Epithelial cell of proximal tubule (primary cell): ENCODE measurements at regions not wholly inside any gene's neighbourhood (a gene's known extent, or its start where the extent isn't known, plus 50 kb on each side); places are given as distances from the start of the nearest gene placed in this dataset.

Experiments used
- DNase-seq: peaks from one replicate; pipeline ENCODE4 v3.0.0-alpha.2; 2011; ENCODE audit warnings: low read depth
- H3K4me3 ChIP-seq: 2 replicates; pipeline ENCODE4 v1.5.1; 2011; ENCODE audit warnings: low read depth, mild to moderate bottlenecking, low read length
- CTCF ChIP-seq: conservative IDR thresholded peaks from 2 replicates; pipeline ENCODE4 v1.5.1; 2012; ENCODE audit warnings: low read depth, mild to moderate bottlenecking, low read length

GRCh38 chr2:167833294-167833693 is 414.1 kb downstream of the STK39 start:
- DNase-seq: no peak
- no peak for TF ChIP-seq CTCF
- no peak overlapping the region for H3K4me3 ChIP-seq

GRCh38 chr2:167832868-167833287 is 414.5 kb downstream of the STK39 start:
- no peak overlapping the region for H3K4me3 ChIP-seq
- TF ChIP-seq CTCF: no peak
- DNase-seq: no peak

GRCh38 chr2:167827352-167828097 is 419.9 kb downstream of the STK39 start:
- H3K4me3 ChIP-seq: no peak overlapping the region
- DNase-seq: no peak
- TF ChIP-seq CTCF: no peak

GRCh38 chr2:167826906-167827305 is 420.5 kb downstream of the STK39 start:
- no peak for DNase-seq
- TF ChIP-seq CTCF: no peak
- no peak overlapping the region for H3K4me3 ChIP-seq

GRCh38 chr2:167825664-167826063 is 421.7 kb downstream of the STK39 start:
- no peak for TF ChIP-seq CTCF
- no peak overlapping the region for H3K4me3 ChIP-seq
- no peak for DNase-seq

- DNase-seq: no peak
- H3K4me3 ChIP-seq: no peak overlapping the region
- TF ChIP-seq CTCF: no peak
Measured at GRCh38 chr2:167822690-167823465, 424.5 kb downstream of the STK39 start.
